ENCODE measurements at regions not wholly inside any gene's neighbourhood (a gene's known extent, or its start where the extent isn't known, plus 50 kb on each side); places are given as distances from the start of the nearest gene placed in this dataset.

GRCh38 chr18:47321815-47322214 lies 70.4 kb upstream of the SKOR2 start:
- no TSS peak for BruUV-seq (replicated peaks)
- in situ Hi-C loops (cut with MboI; ENCODE audit: low sequenced_read_pairs), result no loop called here
- POLR2A ChIA-PET (ENCODE audit: unreplicated experiment), result no interaction called here

More at GRCh38 chr18:47321815-47322214, 70.4 kb upstream of the SKOR2 start:
- Histone ChIP-seq H3K18ac (ENCODE audit: low read depth, low read length) (no peak overlapping the region), H2AK5ac (ENCODE audit: low read depth, low read length) (no peak overlapping the region), H3K27me3 (ENCODE audit: control insufficient read depth, insufficient read depth, low read length) (no peaks in the 10 kb centered on the region), H2BK120ac (ENCODE audit: low read depth, low read length) (no peak overlapping the region), H3K9me1 (ENCODE audit: insufficient read depth, low read length) (no peaks in the 10 kb centered on the region), H3K79me1 (ENCODE audit: low read depth in 1 of 2, low read length in 2 of 2) (no peaks in the 10 kb centered on the region), H3K4me1 (ENCODE audit: control insufficient read depth, insufficient read depth, low read length) (no peaks in the 10 kb centered on the region), H3K23ac (ENCODE audit: low read depth, low read length) (no peak overlapping the region), H4K20me1 (ENCODE audit: insufficient read depth, low read length) (no peaks in the 10 kb centered on the region), H2AFZ (replicated peaks; ENCODE audit: low read length, poor library complexity) (no peak overlapping the region), H4K5ac (ENCODE audit: low read depth, low read length) (no peak overlapping the region), H2BK20ac (ENCODE audit: low read depth, low read length) (no peak overlapping the region), H4K8ac (ENCODE audit: low read depth in 2 of 2, low read length in 2 of 2) (no peak overlapping the region), H3K4me2 (ENCODE audit: low read depth, low read length) (no peak overlapping the region), H3K4ac (ENCODE audit: low read depth, low read length) (no peak overlapping the region), H4K91ac (ENCODE audit: insufficient read depth, low read depth, low read length) (no peak overlapping the region), H3K4me3 (ENCODE audit: insufficient read depth, low read depth, low read length) (no peak overlapping the region), H3K27ac (ENCODE audit: insufficient read depth, low read length) (no peak overlapping the region), H3K36me3 (ENCODE audit: control insufficient read depth, insufficient read depth, low read length) (no peaks in the 10 kb centered on the region), H2AK9ac (replicated peaks; ENCODE audit: low read depth, low read length, poor library complexity) (no peak overlapping the region), H2BK15ac (ENCODE audit: low read depth, low read length) (no peak overlapping the region), H2BK5ac (ENCODE audit: low read depth, low read length, poor library complexity, severe bottlenecking) (no peak overlapping the region), H3K14ac (replicated peaks; ENCODE audit: low read depth, low read length) (no peak overlapping the region), H3K9ac (ENCODE audit: low read depth, low read length) (no peak overlapping the region), H3K9me3 (ENCODE audit: control insufficient read depth, insufficient read depth, low read length) (no peaks in the 10 kb centered on the region; the same call in 1 of the 2 replicates), H3K56ac (ENCODE audit: extremely low read depth, insufficient read depth, low read length) (no peak overlapping the region)
- WGBS, 2 experiments (ENCODE audit: extremely low coverage in 2 of 2, insufficient read length in 1 of 2), result no CpG with 5 or more reads among the region's 3 CpGs
- no peak for TF ChIP-seq NFE2L2 (IDR thresholded peaks at IDR 0.05; ENCODE audit: low read depth, low read length)
- no peak for TF ChIP-seq CHD1 (IDR thresholded peaks at IDR 0.05; ENCODE audit: low read depth, low read length)
- no peak for TF ChIP-seq RCOR1 (IDR thresholded peaks at IDR 0.05; ENCODE audit: insufficient replicate concordance, low read length)
- TF ChIP-seq BHLHE40 (IDR thresholded peaks at IDR 0.05; ENCODE audit: low read depth, low read length), result no peak
- TF ChIP-seq MAZ (IDR thresholded peaks at IDR 0.05; ENCODE audit: borderline replicate concordance, low read depth, low read length), result no peak
- TF ChIP-seq CEBPB (IDR thresholded peaks at IDR 0.05; ENCODE audit: low read depth, low read length), result no peak
- TF ChIP-seq, protein P1, sequence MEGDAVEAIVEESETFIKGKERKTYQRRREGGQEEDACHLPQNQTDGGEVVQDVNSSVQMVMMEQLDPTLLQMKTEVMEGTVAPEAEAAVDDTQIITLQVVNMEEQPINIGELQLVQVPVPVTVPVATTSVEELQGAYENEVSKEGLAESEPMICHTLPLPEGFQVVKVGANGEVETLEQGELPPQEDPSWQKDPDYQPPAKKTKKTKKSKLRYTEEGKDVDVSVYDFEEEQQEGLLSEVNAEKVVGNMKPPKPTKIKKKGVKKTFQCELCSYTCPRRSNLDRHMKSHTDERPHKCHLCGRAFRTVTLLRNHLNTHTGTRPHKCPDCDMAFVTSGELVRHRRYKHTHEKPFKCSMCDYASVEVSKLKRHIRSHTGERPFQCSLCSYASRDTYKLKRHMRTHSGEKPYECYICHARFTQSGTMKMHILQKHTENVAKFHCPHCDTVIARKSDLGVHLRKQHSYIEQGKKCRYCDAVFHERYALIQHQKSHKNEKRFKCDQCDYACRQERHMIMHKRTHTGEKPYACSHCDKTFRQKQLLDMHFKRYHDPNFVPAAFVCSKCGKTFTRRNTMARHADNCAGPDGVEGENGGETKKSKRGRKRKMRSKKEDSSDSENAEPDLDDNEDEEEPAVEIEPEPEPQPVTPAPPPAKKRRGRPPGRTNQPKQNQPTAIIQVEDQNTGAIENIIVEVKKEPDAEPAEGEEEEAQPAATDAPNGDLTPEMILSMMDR (conservative IDR thresholded peaks at IDR 0.05; ENCODE audit: low read depth, low read length), result no peak
- no peak for TF ChIP-seq FOS (IDR thresholded peaks at IDR 0.05; ENCODE audit: low read depth, low read length)
- no peak for TF ChIP-seq USF2 (IDR thresholded peaks at IDR 0.05; ENCODE audit: low read depth, low read length)
- no peak for TF ChIP-seq SMC3 (IDR thresholded peaks at IDR 0.05; ENCODE audit: low read depth, low read length)
- no peak for TF ChIP-seq RFX5 (IDR thresholded peaks at IDR 0.05; ENCODE audit: low read depth, low read length)
- TF ChIP-seq, protein P2, sequence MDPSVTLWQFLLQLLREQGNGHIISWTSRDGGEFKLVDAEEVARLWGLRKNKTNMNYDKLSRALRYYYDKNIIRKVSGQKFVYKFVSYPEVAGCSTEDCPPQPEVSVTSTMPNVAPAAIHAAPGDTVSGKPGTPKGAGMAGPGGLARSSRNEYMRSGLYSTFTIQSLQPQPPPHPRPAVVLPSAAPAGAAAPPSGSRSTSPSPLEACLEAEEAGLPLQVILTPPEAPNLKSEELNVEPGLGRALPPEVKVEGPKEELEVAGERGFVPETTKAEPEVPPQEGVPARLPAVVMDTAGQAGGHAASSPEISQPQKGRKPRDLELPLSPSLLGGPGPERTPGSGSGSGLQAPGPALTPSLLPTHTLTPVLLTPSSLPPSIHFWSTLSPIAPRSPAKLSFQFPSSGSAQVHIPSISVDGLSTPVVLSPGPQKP (IDR thresholded peaks at IDR 0.05; ENCODE audit: borderline replicate concordance, low read depth, low read length), result no peak
- TF ChIP-seq MXI1 (IDR thresholded peaks at IDR 0.05; ENCODE audit: borderline replicate concordance, low read depth, low read length), result no peak
- no peak for TF ChIP-seq RAD21 (IDR thresholded peaks at IDR 0.05; ENCODE audit: low read length)
- TF ChIP-seq POLR2A (IDR thresholded peaks at IDR 0.05; ENCODE audit: low read depth, low read length), result no peak
- intact Hi-C loops (cut with micrococcal nuclease) (no loop called here), dilution Hi-C loops (cut with HindIII; ENCODE audit: low sequenced_read_pairs, unreplicated experiment) (no loop called here)
- DNase-seq, result no peak
- CTCF ChIA-PET, result no interaction called here
- no peak for ATAC-seq (ENCODE audit: low read depth)
